Mesodermal cell (in vitro differentiated cells): ENCODE measurements at regions not wholly inside any gene's neighbourhood (a gene's known extent, or its start where the extent isn't known, plus 50 kb on each side); places are given as distances from the start of the nearest gene placed in this dataset.

Experiments used
- H3K27ac ChIP-seq: 2 replicates; pipeline ENCODE4 v1.7.0; 2013; ENCODE audit warnings: mild to moderate bottlenecking, low read depth, low read length, moderate library complexity; ENCODE audit not compliant: severe bottlenecking
- H3K36me3 ChIP-seq: 2 replicates; pipeline ENCODE4 v1.7.1; 2013; ENCODE audit warnings: mild to moderate bottlenecking, low read length, moderate library complexity; ENCODE audit not compliant: control insufficient read depth, insufficient read depth
- H3K4me1 ChIP-seq: one replicate; pipeline ENCODE4 v1.7.1; 2013; ENCODE audit warnings: mild to moderate bottlenecking, low read length; ENCODE audit not compliant: insufficient read depth, control insufficient read depth, poor library complexity, severe bottlenecking
- H3K4me3 ChIP-seq: 2 replicates; pipeline ENCODE4 v1.7.0; 2013; ENCODE audit warnings: low read length, control low read depth, mild to moderate bottlenecking; ENCODE audit not compliant: insufficient read depth, poor library complexity, severe bottlenecking; ENCODE audit errors: extremely low read depth
- H3K9me3 ChIP-seq: 2 replicates; pipeline ENCODE4 v1.7.1; 2013; ENCODE audit warnings: mild to moderate bottlenecking, low read length, moderate library complexity; ENCODE audit not compliant: control insufficient read depth
- WGBS, 2 experiments: methylation state at CpG; one replicate each; pipeline ENCODE4 v1.1.5; 2013; ENCODE audit warnings: missing lambda C conversion rate in 2 of 2; ENCODE audit not compliant: insufficient coverage in 2 of 2; 5-methylcytosine and 5-hydroxymethylcytosine counted together

DNA sequence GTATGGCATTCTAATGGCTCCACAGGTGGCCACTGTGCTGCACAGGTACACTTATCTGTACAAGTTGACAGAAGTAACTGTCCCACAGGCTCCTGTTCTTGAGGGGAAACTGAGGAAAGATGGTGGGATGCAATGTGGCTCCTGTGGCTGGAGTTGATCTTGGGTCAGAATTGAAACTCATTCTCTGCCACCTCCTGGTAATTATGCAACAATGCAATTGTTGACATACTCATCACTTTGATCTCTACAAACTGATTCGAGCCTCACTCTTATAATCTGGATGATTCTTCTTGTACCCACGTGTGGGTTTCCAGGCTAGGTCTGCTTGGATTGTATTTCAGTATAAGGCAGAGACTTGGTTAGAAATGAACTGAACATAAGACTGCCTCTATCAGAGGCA is 148.8 kb downstream of the CCNG2 start:
- WGBS, 2 experiments = 67 to 80% methylated on average over 1 of the region's 2 CpGs

DNA sequence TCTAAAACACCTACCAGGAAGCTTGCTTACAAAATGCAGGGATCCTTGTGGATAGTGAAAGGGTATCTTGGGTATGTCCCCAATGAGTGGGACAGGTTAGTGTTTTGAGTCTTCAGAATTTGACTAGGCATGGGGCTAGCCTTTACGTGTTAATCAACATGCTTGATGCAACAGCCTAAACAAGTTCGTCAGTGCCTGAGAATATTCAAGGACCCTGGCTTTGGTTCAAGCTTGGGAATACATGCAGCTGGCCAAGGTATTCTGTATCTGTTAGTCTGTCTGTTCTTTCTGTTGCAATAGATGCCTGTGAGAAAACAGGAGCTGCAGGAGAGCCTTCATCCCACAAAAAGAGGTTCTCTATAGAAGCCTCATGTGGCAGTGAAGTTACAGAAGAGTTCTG is 149.5 kb downstream of the CCNG2 start:
- Histone ChIP-seq H3K36me3 (no peaks in the 10 kb centered on the region), H3K4me1 (peaks cover 8% of the 10 kb centered on the region), H3K27ac (no peak overlapping the region), H3K4me3 (no peak overlapping the region), H3K9me3 (no peaks in the 10 kb centered on the region)
- WGBS, 2 experiments = 87 to 95% methylated on average over 2 of the region's 2 CpGs

More for the DNA sequence above, 148.8 kb downstream of the CCNG2 start:
- Histone ChIP-seq H3K27ac (no peak overlapping the region), H3K36me3 (no peaks in the 10 kb centered on the region), H3K9me3 (no peaks in the 10 kb centered on the region), H3K4me1 (peaks cover 11% of the 10 kb centered on the region), H3K4me3 (no peak overlapping the region)

DNA sequence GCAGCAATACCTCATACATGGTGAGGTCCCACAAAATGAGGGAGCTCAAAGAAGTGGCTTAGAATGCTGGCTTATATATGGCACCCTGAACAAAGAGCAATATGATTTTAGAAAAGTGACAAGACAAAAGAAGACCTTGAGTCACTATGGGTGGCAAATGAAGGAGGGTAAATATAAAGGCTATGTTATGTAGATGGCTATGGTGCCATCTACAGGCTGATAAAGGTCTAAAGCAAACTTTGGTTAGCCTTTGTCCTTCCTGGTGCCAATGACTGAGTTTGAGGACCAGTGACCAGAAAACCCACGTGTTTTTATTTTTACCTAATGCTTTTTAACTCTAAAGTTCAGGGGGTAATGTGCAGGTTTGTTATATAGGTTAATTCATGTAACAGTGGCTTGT is 151.8 kb downstream of the CCNG2 start:
- Histone ChIP-seq H3K27ac (no peak overlapping the region), H3K4me1 (peaks cover 7% of the 10 kb centered on the region), H3K9me3 (no peaks in the 10 kb centered on the region), H3K4me3 (no peak overlapping the region), H3K36me3 (no peaks in the 10 kb centered on the region)
- WGBS, 2 experiments = no CpG with 5 or more reads among the region's 1 CpG

DNA sequence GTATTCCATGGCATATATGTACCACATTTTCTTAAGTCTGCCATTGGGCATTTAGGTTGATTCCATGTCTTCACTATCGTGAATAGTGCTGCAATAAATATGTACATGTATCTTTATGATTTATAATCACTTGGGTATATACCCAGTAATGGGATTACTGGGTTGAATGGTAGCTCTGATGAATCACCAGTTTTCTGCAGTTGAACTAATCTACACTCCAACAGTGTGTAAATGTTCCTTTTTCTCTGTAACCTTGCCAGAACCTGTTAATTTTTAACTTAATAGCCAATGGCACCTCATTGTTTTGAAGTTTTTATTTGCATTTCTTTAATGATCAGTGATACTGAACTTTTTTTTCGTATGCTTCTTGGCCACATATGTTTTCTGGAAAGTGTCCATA is 152.5 kb downstream of the CCNG2 start:
- H3K36me3 ChIP-seq = no peaks in the 10 kb centered on the region
- WGBS, 2 experiments = no CpG with 5 or more reads among the region's 2 CpGs
- H3K4me3 ChIP-seq = no peak overlapping the region
- no peaks in the 10 kb centered on the region for H3K9me3 ChIP-seq
- no peak overlapping the region for H3K27ac ChIP-seq
- peaks cover 7% of the 10 kb centered on the region for H3K4me1 ChIP-seq

DNA sequence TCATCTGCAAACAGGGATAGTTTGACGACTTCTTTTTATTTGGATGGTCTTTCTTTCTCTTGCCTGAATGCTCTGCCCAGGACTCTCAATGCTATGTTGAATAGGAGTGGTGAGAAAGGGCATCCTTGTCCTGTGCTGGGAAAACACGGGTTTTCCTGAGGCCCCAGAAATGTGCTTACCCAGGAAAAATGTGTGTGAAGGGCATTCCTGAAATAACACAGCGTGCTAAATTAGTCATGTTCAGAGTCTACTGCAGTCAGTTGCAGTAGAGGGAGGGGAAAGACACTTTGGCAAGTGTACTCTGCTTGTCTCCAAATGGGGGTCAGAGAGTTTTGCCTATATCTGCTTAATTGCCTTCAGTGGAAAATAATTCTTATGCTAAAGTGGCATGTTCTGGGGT is 153.9 kb downstream of the CCNG2 start:
- Histone ChIP-seq H3K4me3 (no peak overlapping the region), H3K27ac (peak overlapping the region; percentile 70), H3K9me3 (no peaks in the 10 kb centered on the region), H3K36me3 (no peaks in the 10 kb centered on the region), H3K4me1 (peaks cover 7% of the 10 kb centered on the region)
- WGBS, 2 experiments = 60 to 72% methylated on average over 3 of the region's 3 CpGs

DNA sequence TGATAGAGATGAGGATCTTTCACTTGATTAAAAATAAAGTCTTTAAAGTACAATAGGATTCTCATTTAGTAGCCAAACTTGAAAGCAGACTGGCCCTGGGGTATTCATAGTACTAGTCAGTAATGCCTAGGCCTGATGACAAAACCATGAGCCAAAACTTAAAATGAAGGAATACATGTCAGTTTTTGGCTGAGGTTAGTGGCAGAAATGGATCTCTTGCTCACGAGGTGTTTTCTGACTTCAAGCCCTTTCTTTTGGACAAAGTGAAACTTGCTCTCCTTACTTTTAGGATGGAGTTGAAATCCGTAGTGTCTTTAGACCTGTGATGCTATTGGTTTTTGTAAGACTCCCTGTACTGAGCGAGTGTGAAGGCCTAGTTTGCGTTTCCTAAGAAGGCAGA is 157.7 kb downstream of the CCNG2 start:
- H3K9me3 ChIP-seq = no peaks in the 10 kb centered on the region
- no peak overlapping the region for H3K27ac ChIP-seq
- 97 to 98% methylated on average over 4 of the region's 4 CpGs for WGBS, 2 experiments
- no peaks in the 10 kb centered on the region for H3K36me3 ChIP-seq
- H3K4me1 ChIP-seq = peaks cover 7% of the 10 kb centered on the region
- no peak overlapping the region for H3K4me3 ChIP-seq

DNA sequence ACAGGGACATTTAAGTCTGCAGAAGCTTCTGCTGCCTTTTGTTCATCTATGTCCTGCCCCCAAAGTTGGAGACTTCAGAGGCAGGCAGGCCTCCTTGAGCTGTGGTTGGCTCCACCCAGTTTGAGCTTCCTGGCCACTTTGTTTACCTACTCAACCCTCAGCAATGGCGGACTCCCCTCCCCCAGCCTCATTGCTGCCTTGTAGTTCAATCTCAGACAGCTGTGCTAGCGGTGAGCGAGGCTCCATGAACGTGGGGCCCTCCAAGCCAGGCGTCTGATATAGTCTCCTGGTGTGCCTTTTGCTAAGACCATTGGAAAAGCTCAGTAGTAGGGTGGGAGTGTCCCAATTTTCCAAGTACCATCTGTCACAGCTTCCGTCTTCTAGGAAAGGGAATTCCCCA is 170.1 kb downstream of the CCNG2 start:
- Histone ChIP-seq H3K4me1 (no peaks in the 10 kb centered on the region), H3K4me3 (no peak overlapping the region)
- WGBS, 2 experiments = 80 to 89% methylated on average over 1 to 6 of the region's 6 CpGs

DNA sequence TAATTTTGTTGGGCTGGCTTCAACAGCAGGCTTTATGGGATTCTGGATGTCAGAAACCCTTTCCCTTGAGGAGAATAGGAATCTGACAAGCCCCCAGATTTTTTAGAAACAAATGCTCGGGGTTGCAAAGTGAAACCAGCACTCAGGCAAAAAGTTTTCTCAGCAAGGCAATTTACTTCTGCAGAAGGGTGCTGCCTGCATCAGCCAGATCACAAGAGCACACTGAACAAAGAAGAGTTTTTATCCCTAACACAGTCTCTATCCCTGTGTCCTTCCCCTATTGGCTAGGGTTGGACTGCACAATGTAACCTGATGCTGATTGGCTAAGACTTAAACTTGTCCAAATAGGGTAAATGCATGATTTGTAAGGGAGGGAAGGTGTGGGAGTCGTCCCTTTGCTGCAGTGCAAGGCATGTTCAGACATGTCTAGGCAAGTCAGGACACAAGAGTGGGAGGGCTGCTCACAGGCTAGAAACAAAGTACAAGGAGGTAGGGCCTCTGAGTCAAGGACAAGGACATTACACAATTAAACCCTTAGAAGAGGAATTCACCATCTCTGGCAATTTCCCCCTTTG is 175.8 kb downstream of the CCNG2 start:
- Histone ChIP-seq H3K4me1 (no peaks in the 10 kb centered on the region), H3K36me3 (no peaks in the 10 kb centered on the region), H3K4me3 (no peak overlapping the region), H3K9me3 (peaks cover 42% of the 10 kb centered on the region), H3K27ac (no peak overlapping the region)
- WGBS, 2 experiments = 71% methylated on average over 2 of the region's 2 CpGs; no CpG with 5 or more reads in 1 of the 2 experiments

More for the DNA sequence above, 170.1 kb downstream of the CCNG2 start:
- Histone ChIP-seq H3K36me3 (no peaks in the 10 kb centered on the region), H3K27ac (no peak overlapping the region), H3K9me3 (peaks cover 18% of the 10 kb centered on the region)

DNA sequence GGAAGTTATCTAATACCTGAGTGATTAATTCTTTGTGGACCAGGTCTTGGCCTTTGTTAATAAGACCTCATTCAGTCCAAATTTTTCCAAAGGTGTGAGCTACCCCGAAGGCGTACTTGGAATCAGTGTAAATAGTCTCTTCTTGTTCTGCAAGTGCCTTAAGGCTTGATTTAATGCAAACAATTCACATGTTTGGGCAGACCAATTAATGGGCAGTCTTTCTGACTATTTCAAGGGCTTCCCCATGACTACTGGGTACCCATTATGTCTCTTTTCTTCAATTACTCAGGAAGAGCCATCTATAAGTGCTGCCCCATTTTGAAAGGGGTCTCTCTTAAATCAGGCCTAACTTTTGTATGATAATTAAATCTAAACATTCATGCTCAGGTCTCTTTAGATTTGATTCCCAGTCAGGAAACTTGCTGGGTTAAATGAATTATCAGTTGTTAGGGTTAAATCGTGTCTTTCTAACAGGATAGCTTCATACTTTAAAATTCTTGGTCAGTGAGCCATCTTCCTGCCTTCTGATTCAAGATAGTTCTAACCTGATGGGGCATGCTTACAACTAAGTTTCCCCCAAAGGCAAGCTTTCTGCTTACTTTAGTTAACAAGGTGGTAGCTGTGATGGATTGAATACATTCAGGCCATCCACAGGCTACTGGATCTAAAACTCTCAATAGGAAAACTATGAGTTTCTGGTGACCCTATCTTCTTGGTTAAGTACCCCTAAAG is 179.6 kb downstream of the CCNG2 start:
- Histone ChIP-seq H3K9me3 (peaks cover 33% of the 10 kb centered on the region), H3K27ac (no peak overlapping the region), H3K4me3 (no peak overlapping the region), H3K36me3 (no peaks in the 10 kb centered on the region), H3K4me1 (no peaks in the 10 kb centered on the region)
- 93 to 94% methylated on average over 2 to 3 of the region's 3 CpGs for WGBS, 2 experiments

DNA sequence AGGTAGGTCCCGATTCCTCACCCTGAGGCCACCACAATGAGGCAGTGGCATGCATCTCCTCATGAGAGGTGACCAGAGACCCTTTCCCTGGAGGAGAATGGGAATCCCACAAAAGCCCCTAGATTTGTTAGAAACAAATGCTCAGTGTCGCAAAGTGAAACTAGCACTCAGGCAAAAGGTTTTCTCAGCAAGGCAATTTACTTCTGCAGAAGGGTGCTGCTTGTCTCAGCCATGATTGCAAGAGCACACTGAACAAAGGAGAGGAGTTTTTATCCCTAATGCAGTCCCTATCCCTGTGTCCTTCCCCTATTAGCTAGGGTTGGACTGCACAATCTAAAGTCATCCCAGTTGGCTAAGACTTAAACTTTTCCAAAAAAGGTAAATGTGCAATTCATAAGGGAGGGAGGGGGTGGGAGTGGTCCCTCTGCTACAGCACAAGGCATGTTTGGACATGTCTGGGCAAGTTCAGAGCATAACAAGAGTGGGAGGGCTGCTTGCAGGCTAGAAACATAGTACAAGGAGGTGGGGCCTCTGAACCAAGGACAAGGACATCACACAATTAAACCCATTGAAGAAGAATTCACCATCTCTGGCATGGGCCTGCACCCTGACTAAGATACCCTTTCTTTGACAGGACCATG is 185.3 kb downstream of the CCNG2 start:
- Histone ChIP-seq H3K9me3 (peaks cover 30% of the 10 kb centered on the region), H3K4me1 (no peaks in the 10 kb centered on the region), H3K4me3 (no peak overlapping the region), H3K36me3 (no peaks in the 10 kb centered on the region), H3K27ac (no peak overlapping the region)
- 87 to 96% methylated on average over 2 of the region's 2 CpGs for WGBS, 2 experiments

DNA sequence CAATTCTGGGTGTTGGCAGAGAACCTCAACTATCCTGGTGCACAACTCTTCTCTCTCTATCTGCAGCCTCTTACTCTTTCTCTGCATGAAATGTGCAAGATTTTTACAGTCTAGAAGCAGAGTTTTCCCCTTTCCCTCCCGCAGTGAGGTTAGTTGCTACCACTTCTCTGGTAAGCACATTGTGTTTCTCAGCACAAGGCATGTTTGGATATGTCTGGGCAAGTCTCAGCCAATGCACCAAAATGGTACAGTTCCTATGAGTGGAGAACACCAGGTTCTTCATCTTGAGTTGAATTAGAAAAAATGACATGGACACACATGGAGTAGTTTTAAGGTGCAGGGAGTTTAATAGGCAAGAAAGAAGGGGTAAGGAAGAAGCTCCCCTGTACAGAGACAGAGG is 187.0 kb downstream of the CCNG2 start:
- no peaks in the 10 kb centered on the region for H3K36me3 ChIP-seq
- H3K4me1 ChIP-seq = no peaks in the 10 kb centered on the region
- no peak overlapping the region for H3K27ac ChIP-seq
- peaks cover 30% of the 10 kb centered on the region for H3K9me3 ChIP-seq
- 67 to 100% methylated on average over 1 of the region's 1 CpG for WGBS, 2 experiments
- H3K4me3 ChIP-seq = no peak overlapping the region
